DOHH2 (cell line): ENCODE measurements at regions not wholly inside any gene's neighbourhood (a gene's known extent, or its start where the extent isn't known, plus 50 kb on each side); places are given as distances from the start of the nearest gene placed in this dataset.
"Not testable (repeated sequence)": the region's sequence is repeated elsewhere in the genome, so short reads cannot be mapped to it uniquely, and the experiment has no call there.

Experiments
- H3F3A ChIP-seq: fragments of 200-600 bp; sonication (generic), shearing (Covaris generic); 2 replicates; pipeline ENCODE4 v1.6.0; 2016; ENCODE audit warnings: antibody characterized with exemption, mild to moderate bottlenecking; ENCODE audit not compliant: control insufficient read depth, insufficient read depth
- H3K27ac ChIP-seq: fragments of 200-600 bp; sonication (generic); 2 replicates; pipeline ENCODE4 v1.5.1; 2014; ENCODE audit warnings: low read depth, mild to moderate bottlenecking, low read length, moderate library complexity
- H3K27me3 ChIP-seq: fragments of 200-600 bp; sonication (generic); 2 replicates; pipeline ENCODE4 v1.6.1; 2014; ENCODE audit warnings: mild to moderate bottlenecking, low read length, mixed read lengths; ENCODE audit not compliant: control insufficient read depth
- H3K36me3 ChIP-seq: fragments of 200-600 bp; sonication (generic); 2 replicates; pipeline ENCODE4 v1.6.1; 2014; ENCODE audit warnings: mild to moderate bottlenecking, low read length, moderate library complexity, mixed read lengths; ENCODE audit not compliant: control insufficient read depth
- H3K4me1 ChIP-seq: fragments of 200-600 bp; sonication (generic); 2 replicates; pipeline ENCODE4 v1.6.1; 2014; ENCODE audit warnings: mild to moderate bottlenecking, low read length, mixed read lengths; ENCODE audit not compliant: control insufficient read depth
- H3K4me2 ChIP-seq: fragments of 200-600 bp; sonication (generic); 2 replicates; pipeline ENCODE4 v1.6.0; 2014; ENCODE audit warnings: mild to moderate bottlenecking, low read length, moderate library complexity
- H3K4me3 ChIP-seq: fragments of 200-600 bp; sonication (generic); 2 replicates; pipeline ENCODE4 v1.5.1; 2014; ENCODE audit warnings: mild to moderate bottlenecking, low read length, mixed read lengths
- H3K79me2 ChIP-seq: fragments of 200-600 bp; sonication (generic); 2 replicates; pipeline ENCODE4 v1.6.1; 2014; ENCODE audit warnings: mild to moderate bottlenecking, low read length, mixed read lengths; ENCODE audit not compliant: control insufficient read depth
- H3K9me2 ChIP-seq: fragments of 200-600 bp; sonication (generic); replicated peaks from 2 replicates; pipeline ENCODE4 v1.6.1; 2014; ENCODE audit warnings: mild to moderate bottlenecking, low read length, mixed read lengths; ENCODE audit not compliant: control insufficient read depth
- H3K9me3 ChIP-seq: fragments of 200-600 bp; sonication (generic); 2 replicates; pipeline ENCODE4 v1.6.1; 2014; ENCODE audit warnings: antibody characterized with exemption, low read length, mixed read lengths; ENCODE audit not compliant: control insufficient read depth, insufficient read depth
- H4K20me1 ChIP-seq: fragments of 200-600 bp; sonication (generic); 2 replicates; pipeline ENCODE4 v1.6.0; 2014; ENCODE audit warnings: low read depth, mild to moderate bottlenecking, antibody characterized with exemption, low read length, moderate library complexity; ENCODE audit not compliant: control insufficient read depth, insufficient read depth
- EZH2phosphoT487 ChIP-seq: fragments of 200-600 bp; sonication (generic); IDR thresholded peaks from 2 replicates; pipeline ENCODE4 v1.6.1; 2017; ENCODE audit warnings: borderline replicate concordance, mild to moderate bottlenecking, antibody characterized with exemption, low read length, moderate library complexity, mixed read lengths
- TF ChIP-seq, protein P1 (sequence below): fragments of 200-600 bp; sonication (generic); IDR thresholded peaks from one replicate; pipeline ENCODE4 v1.5.1; 2014; ENCODE audit warnings: antibody characterized with exemption, mild to moderate bottlenecking, low read depth, low read length; ENCODE audit not compliant: poor library complexity, severe bottlenecking

DNA sequence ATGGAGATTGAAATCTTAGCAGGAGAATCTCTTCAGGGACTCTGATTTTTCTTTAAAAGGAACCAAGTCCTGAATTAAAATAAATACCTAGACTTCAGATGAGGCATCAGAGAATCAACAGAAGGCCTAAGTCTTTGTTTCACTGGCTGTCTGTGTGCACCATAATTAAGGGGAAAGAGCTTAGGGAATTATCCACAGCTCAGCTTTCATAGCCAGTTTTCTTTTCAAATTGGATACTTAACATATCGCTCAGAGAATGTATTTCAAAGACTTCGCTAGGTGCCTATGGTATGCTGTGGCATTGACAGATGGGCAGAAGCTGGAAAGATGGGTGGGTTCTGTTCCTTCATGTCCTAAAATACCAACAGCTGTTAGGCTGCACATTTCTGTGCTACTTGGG lies 325.8 kb downstream of the TMEM38B start:
- H3K9me2 ChIP-seq = no peaks in the 10 kb centered on the region
- H3K4me2 ChIP-seq = no peak overlapping the region
- H3K4me3 ChIP-seq = no peak overlapping the region
- TF ChIP-seq, protein P1, sequence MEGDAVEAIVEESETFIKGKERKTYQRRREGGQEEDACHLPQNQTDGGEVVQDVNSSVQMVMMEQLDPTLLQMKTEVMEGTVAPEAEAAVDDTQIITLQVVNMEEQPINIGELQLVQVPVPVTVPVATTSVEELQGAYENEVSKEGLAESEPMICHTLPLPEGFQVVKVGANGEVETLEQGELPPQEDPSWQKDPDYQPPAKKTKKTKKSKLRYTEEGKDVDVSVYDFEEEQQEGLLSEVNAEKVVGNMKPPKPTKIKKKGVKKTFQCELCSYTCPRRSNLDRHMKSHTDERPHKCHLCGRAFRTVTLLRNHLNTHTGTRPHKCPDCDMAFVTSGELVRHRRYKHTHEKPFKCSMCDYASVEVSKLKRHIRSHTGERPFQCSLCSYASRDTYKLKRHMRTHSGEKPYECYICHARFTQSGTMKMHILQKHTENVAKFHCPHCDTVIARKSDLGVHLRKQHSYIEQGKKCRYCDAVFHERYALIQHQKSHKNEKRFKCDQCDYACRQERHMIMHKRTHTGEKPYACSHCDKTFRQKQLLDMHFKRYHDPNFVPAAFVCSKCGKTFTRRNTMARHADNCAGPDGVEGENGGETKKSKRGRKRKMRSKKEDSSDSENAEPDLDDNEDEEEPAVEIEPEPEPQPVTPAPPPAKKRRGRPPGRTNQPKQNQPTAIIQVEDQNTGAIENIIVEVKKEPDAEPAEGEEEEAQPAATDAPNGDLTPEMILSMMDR = no peak
- H3K27ac ChIP-seq = no peak overlapping the region
- H3F3A ChIP-seq = no peaks in the 10 kb centered on the region
- H4K20me1 ChIP-seq = no peaks in the 10 kb centered on the region
- H3K9me3 ChIP-seq = no peaks in the 10 kb centered on the region
- no peaks in the 10 kb centered on the region for H3K36me3 ChIP-seq
- H3K79me2 ChIP-seq = no peaks in the 10 kb centered on the region
- H3K4me1 ChIP-seq = no peaks in the 10 kb centered on the region
- peaks cover 4% of the 10 kb centered on the region; the same call in 1 of the 2 replicates for H3K27me3 ChIP-seq

DNA sequence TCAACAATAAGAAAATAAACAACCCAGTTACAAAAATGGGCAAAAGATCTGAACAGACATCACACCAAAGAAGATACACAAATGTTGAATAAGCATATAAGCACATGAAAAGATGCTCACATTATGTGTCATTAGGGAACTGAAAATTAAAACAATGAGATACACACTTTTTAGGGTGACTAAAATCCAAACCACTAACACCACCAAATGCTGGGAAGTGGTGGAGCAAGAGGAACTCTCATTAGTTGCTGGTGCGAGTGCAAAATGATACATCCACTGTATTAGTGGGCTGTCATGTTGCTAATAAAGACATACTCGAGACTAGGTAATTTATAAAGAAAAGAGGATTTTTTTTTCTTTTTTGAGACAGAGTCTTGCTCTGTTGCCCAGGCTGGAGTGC lies 329.1 kb downstream of the TMEM38B start:
- Histone ChIP-seq H3K27me3 (peaks cover 4% of the 10 kb centered on the region; the same call in 1 of the 2 replicates), H3K4me1 (no peaks in the 10 kb centered on the region), H3K4me2 (no peak overlapping the region), H3K9me3 (no peaks in the 10 kb centered on the region), H3K4me3 (no peak overlapping the region), H3K9me2 (no peaks in the 10 kb centered on the region), H4K20me1 (no peaks in the 10 kb centered on the region), H3F3A (no peaks in the 10 kb centered on the region), H3K27ac (no peak overlapping the region), H3K79me2 (no peaks in the 10 kb centered on the region), H3K36me3 (no peaks in the 10 kb centered on the region)
- TF ChIP-seq, protein P1 = no peak
- no peak for TF ChIP-seq EZH2phosphoT487

DNA sequence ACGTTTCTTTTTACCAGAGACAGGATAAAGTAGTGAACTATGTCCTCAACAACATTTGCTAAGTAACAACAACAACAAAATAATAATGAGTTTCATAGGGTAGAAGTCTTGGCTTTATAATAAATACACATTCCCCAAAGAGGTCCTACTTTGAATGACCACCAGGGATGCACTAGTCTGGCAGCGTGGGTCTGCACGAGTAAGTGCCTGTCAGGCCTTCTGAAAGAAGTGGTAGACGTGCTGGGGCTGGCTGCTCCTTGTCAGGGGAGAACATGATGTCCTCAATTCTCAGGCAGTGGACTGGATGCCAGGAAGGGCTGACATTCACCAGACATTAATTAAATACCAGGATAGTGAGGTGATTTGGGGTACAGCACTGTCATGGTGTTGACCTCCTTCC lies 331.1 kb downstream of the TMEM38B start:
- Histone ChIP-seq H3K4me2 (no peak overlapping the region), H3K9me3 (no peaks in the 10 kb centered on the region), H3K4me1 (no peaks in the 10 kb centered on the region), H4K20me1 (no peaks in the 10 kb centered on the region), H3K27me3 (peaks cover 6% of the 10 kb centered on the region; the same call in 1 of the 2 replicates), H3K4me3 (no peak overlapping the region), H3K36me3 (no peaks in the 10 kb centered on the region), H3K27ac (no peak overlapping the region), H3K9me2 (no peaks in the 10 kb centered on the region), H3F3A (no peaks in the 10 kb centered on the region), H3K79me2 (no peaks in the 10 kb centered on the region)
- TF ChIP-seq, protein P1 = no peak
- no peak for TF ChIP-seq EZH2phosphoT487

DNA sequence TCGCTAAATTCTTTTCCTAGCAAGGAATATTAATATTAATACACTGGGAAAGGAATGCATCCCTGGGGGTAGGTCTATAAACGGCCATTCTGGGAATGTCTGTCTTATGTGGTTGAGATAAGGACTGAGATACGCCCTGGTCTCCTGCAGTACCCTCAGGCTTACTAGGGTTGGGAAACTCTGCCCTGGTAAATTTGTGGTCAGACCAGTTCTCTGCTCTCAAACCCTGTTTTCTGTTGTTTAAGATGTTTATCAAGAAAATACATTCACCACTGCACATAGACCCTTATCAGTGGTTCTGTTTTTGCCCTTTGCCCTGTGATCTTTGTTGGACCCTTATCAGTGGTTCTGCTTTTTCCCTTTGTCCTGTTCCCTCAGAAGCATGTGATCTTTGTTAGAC lies 335.8 kb downstream of the TMEM38B start:
- not testable (repeated sequence) for H3K4me3 ChIP-seq, H3K4me2 ChIP-seq, H3K79me2 ChIP-seq, H4K20me1 ChIP-seq, H3K27ac ChIP-seq, H3K9me2 ChIP-seq, H3F3A ChIP-seq, H3K27me3 ChIP-seq, H3K4me1 ChIP-seq, H3K36me3 ChIP-seq, H3K9me3 ChIP-seq
